Hepatocyte (in vitro differentiated cells): ENCODE measurements at regions not wholly inside any gene's neighbourhood (a gene's known extent, or its start where the extent isn't known, plus 50 kb on each side); places are given as distances from the start of the nearest gene placed in this dataset.

Experiments
- DNase-seq: peaks from one replicate; pipeline ENCODE4 v3.0.0-alpha.2; 2016; ENCODE audit warnings: low spot score
- H2AFZ ChIP-seq: fragments of 200-600 bp; sonication (generic); 2 replicates; pipeline ENCODE4 v1.6.0; 2016; ENCODE audit warnings: antibody characterized with exemption, mild to moderate bottlenecking
- H3K27ac ChIP-seq: fragments of 200-600 bp; sonication (generic); 2 replicates; pipeline ENCODE4 v1.5.1; 2016; ENCODE audit warnings: mild to moderate bottlenecking
- H3K27me3 ChIP-seq: fragments of 200-600 bp; sonication (generic); 2 replicates; pipeline ENCODE4 v1.6.1; 2016
- H3K36me3 ChIP-seq: fragments of 200-600 bp; sonication (generic); replicated peaks from 2 replicates; pipeline ENCODE4 v1.5.1; 2016; ENCODE audit warnings: low read depth; ENCODE audit not compliant: insufficient read depth
- H3K4me1 ChIP-seq: fragments of 200-600 bp; sonication (generic); 2 replicates; pipeline ENCODE4 v1.5.1; 2016; ENCODE audit warnings: mild to moderate bottlenecking, moderate library complexity; ENCODE audit not compliant: insufficient read depth
- H3K4me2 ChIP-seq: fragments of 200-600 bp; sonication (generic); 2 replicates; pipeline ENCODE4 v1.6.0; 2016
- H3K4me3 ChIP-seq: fragments of 200-600 bp; sonication (generic); 2 replicates; pipeline ENCODE4 v1.5.1; 2016; ENCODE audit warnings: mild to moderate bottlenecking
- H3K79me2 ChIP-seq: fragments of 200-600 bp; sonication (generic); 2 replicates; pipeline ENCODE4 v1.6.0; 2017; ENCODE audit warnings: mild to moderate bottlenecking
- H3K9me2 ChIP-seq: fragments of 200-600 bp; sonication (generic); replicated peaks from 2 replicates; pipeline ENCODE4 v1.6.0; 2017; ENCODE audit warnings: mild to moderate bottlenecking; ENCODE audit not compliant: insufficient read depth
- H3K9me3 ChIP-seq: fragments of 200-600 bp; sonication (generic); 2 replicates; pipeline ENCODE4 v1.5.1; 2016; ENCODE audit warnings: low read depth, mild to moderate bottlenecking
- H4K20me1 ChIP-seq: fragments of 200-600 bp; sonication (generic); 2 replicates; pipeline ENCODE4 v1.6.0; 2016; ENCODE audit warnings: mild to moderate bottlenecking; ENCODE audit not compliant: insufficient read depth, poor library complexity, severe bottlenecking
- CTCF ChIP-seq: fragments of 200-600 bp; sonication (generic); IDR thresholded peaks from 2 replicates; pipeline ENCODE4 v1.5.1; 2016; ENCODE audit warnings: antibody characterized with exemption, mild to moderate bottlenecking; ENCODE audit not compliant: poor library complexity
- EZH2 ChIP-seq: fragments of 200-600 bp; sonication (generic); IDR thresholded peaks from 2 replicates; pipeline ENCODE4 v1.6.1; 2016; ENCODE audit warnings: antibody characterized with exemption, mild to moderate bottlenecking, borderline replicate concordance
- EZH2phosphoT487 ChIP-seq: fragments of 200-600 bp; sonication (generic); IDR thresholded peaks from one replicate; pipeline ENCODE4 v1.6.1; 2018; ENCODE audit warnings: antibody characterized with exemption, mild to moderate bottlenecking, low read depth, moderate library complexity; ENCODE audit not compliant: unreplicated experiment, severe bottlenecking
- WGBS: methylation state at CpG from one replicate; pipeline ENCODE4 v1.1.6; 2016; ENCODE audit warnings: low lambda C conversion rate; ENCODE audit errors: missing lambda C conversion rate; 5-methylcytosine and 5-hydroxymethylcytosine counted together

- Histone ChIP-seq H3K4me3 (no peak overlapping the region), H3K27ac (no peak overlapping the region), H2AFZ (no peak overlapping the region), H3K79me2 (no peaks in the 10 kb centered on the region), H3K4me2 (no peak overlapping the region), H3K4me1 (no peaks in the 10 kb centered on the region), H3K27me3 (peaks cover 64% of the 10 kb centered on the region), H3K9me3 (no peaks in the 10 kb centered on the region), H3K9me2 (no peaks in the 10 kb centered on the region), H3K36me3 (no peaks in the 10 kb centered on the region), H4K20me1 (no peaks in the 10 kb centered on the region)
- DNase-seq: no peak
- 76% methylated on average over 6 of the region's 6 CpGs for WGBS
- TF ChIP-seq EZH2phosphoT487: no peak
These were observed 101.1 kb upstream of the CCL2 start for GRCh38 chr17:34153991-34154390.

GRCh38 chr17:34154961-34155730 is 99.9 kb upstream of the CCL2 start:
- Histone ChIP-seq H3K27me3 (peaks cover 76% of the 10 kb centered on the region), H3K4me3 (no peak overlapping the region), H3K4me2 (no peak overlapping the region), H3K79me2 (no peaks in the 10 kb centered on the region), H3K27ac (no peak overlapping the region), H3K9me2 (no peaks in the 10 kb centered on the region), H4K20me1 (no peaks in the 10 kb centered on the region), H3K9me3 (no peaks in the 10 kb centered on the region), H2AFZ (no peak overlapping the region), H3K36me3 (no peaks in the 10 kb centered on the region), H3K4me1 (no peaks in the 10 kb centered on the region)
- DNase-seq: no peak
- WGBS: 57% methylated on average over 23 of the region's 23 CpGs
- no peak for TF ChIP-seq EZH2phosphoT487
- TF ChIP-seq CTCF: no peak
- no peak for TF ChIP-seq EZH2

GRCh38 chr17:34155947-34156346 is 99.1 kb upstream of the CCL2 start:
- no peak overlapping the region for H3K4me2 ChIP-seq
- WGBS: 92% methylated on average over 7 of the region's 7 CpGs
- H3K36me3 ChIP-seq: no peaks in the 10 kb centered on the region
- H3K9me2 ChIP-seq: no peaks in the 10 kb centered on the region
- no peak overlapping the region for H3K4me3 ChIP-seq
- no peaks in the 10 kb centered on the region for H3K9me3 ChIP-seq
- no peak for TF ChIP-seq CTCF
- no peak for TF ChIP-seq EZH2phosphoT487
- no peak for TF ChIP-seq EZH2
- no peak overlapping the region for H3K27ac ChIP-seq
- peaks cover 83% of the 10 kb centered on the region for H3K27me3 ChIP-seq
- H2AFZ ChIP-seq: no peak overlapping the region
- H4K20me1 ChIP-seq: no peaks in the 10 kb centered on the region
- H3K4me1 ChIP-seq: no peaks in the 10 kb centered on the region
- DNase-seq: no peak
- no peaks in the 10 kb centered on the region for H3K79me2 ChIP-seq

- Histone ChIP-seq H3K9me2 (no peaks in the 10 kb centered on the region), H2AFZ (peak overlapping the region; percentile 26), H3K79me2 (no peaks in the 10 kb centered on the region), H3K4me1 (no peaks in the 10 kb centered on the region), H3K27me3 (peaks cover 83% of the 10 kb centered on the region), H3K4me3 (no peak overlapping the region), H4K20me1 (no peaks in the 10 kb centered on the region), H3K4me2 (peak overlapping the region; percentile 80), H3K9me3 (no peaks in the 10 kb centered on the region), H3K36me3 (no peaks in the 10 kb centered on the region), H3K27ac (no peak overlapping the region)
- TF ChIP-seq EZH2: no peak
- TF ChIP-seq CTCF: no peak
- no peak for TF ChIP-seq EZH2phosphoT487
- no peak for DNase-seq
- WGBS: 41% methylated on average over 16 of the region's 16 CpGs
These were observed 98.7 kb upstream of the CCL2 start for GRCh38 chr17:34156401-34156740.
